GM23248 (cell line): ENCODE measurements at regions not wholly inside any gene's neighbourhood (a gene's known extent, or its start where the extent isn't known, plus 50 kb on each side); places are given as distances from the start of the nearest gene placed in this dataset.

Experiments used
- EZH2 ChIP-seq: fragments of 200-600 bp; sonication (generic); IDR thresholded peaks from 2 replicates; pipeline ENCODE4 v1.6.1; 2018; ENCODE audit warnings: antibody characterized with exemption, mild to moderate bottlenecking; ENCODE audit not compliant: insufficient read depth, poor library complexity, severe bottlenecking
- EZH2phosphoT487 ChIP-seq: fragments of 200-600 bp; sonication (generic); IDR thresholded peaks from 2 replicates; pipeline ENCODE4 v1.6.1; 2018; ENCODE audit warnings: antibody characterized with exemption, moderate library complexity, mild to moderate bottlenecking, low read depth; ENCODE audit not compliant: insufficient read depth

DNA sequence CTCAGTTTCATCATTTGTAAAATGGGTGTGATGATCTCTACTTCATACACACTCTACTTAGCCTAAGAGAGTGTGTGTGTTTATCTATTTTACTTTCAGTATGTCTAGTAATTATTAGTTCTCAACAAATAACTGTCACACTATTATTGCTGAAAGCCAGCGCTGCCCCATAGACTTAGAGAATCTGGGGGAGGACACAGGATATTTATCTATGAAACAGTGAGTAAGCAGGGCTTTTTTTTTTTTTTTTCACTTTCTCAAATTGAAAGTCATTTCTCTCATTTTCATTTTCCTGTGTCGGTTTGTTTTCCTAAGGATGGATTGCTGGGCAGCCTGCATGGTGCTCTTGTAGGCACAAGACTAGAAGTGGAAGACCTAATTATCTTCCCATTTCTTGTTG is 248.4 kb upstream of the RPS23 start:
- TF ChIP-seq EZH2phosphoT487 (no peak), EZH2 (no peak)
